ENCODE measurements at regions not wholly inside any gene's neighbourhood (a gene's known extent, or its start where the extent isn't known, plus 50 kb on each side); places are given as distances from the start of the nearest gene placed in this dataset.

DNA sequence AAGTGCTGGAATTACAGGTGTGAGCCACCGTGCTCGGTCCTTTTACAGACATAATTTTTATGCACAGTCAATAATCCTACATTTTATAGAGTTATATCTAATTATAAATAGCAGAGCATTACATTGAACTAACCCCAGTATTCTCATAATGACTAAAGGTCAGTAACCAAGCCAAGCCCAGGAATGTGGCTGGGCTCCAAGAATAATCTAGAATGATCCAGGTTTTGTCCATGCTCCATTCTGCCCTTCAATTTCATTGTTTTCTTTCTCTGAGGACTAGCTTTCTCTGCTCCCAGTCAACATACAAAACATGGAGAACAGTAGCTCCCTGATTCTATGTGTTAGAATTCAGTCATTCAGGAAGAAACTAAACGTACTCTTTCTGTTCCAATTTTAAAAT, 92.1 kb upstream of the KRR1 start:
- TF ChIP-seq SUZ12 (IDR thresholded peaks at IDR 0.05) (no peak), BHLHE40 (IDR thresholded peaks at IDR 0.05; ENCODE audit: borderline replicate concordance) (no peak), SP1 (IDR thresholded peaks at IDR 0.05) (no peak), FOXA1 (IDR thresholded peaks at IDR 0.05) (no peak)
